Muscle layer of duodenum (tissue), 2 donors: ENCODE measurements at regions not wholly inside any gene's neighbourhood (a gene's known extent, or its start where the extent isn't known, plus 50 kb on each side); places are given as distances from the start of the nearest gene placed in this dataset.

ENCODE experiments used
- H3K27ac ChIP-seq: one replicate; pipeline ENCODE4 v1.7.0; 2013; ENCODE audit warnings: mild to moderate bottlenecking, low read length
- H3K27me3 ChIP-seq: one replicate; pipeline ENCODE4 v1.7.0; 2013; ENCODE audit warnings: low read depth, mild to moderate bottlenecking, control low read depth, low read length
- H3K36me3 ChIP-seq, 2 donors: one replicate each; pipeline ENCODE4 v1.7.0; 2013; ENCODE audit warnings: low read length in 2 of 2, control low read depth in 1 of 2, mild to moderate bottlenecking in 1 of 2; ENCODE audit not compliant: insufficient read depth in 2 of 2, control insufficient read depth in 1 of 2
- H3K4me1 ChIP-seq, 2 donors: one replicate each; pipeline ENCODE4 v1.7.0; 2013; ENCODE audit warnings: low read length in 2 of 2, mild to moderate bottlenecking in 2 of 2, control low read depth in 1 of 2, moderate library complexity in 1 of 2; ENCODE audit not compliant: insufficient read depth in 2 of 2, control insufficient read depth in 1 of 2
- H3K4me3 ChIP-seq, 2 donors: one replicate each; pipeline ENCODE4 v1.7.0; 2013; ENCODE audit warnings: low read length in 2 of 2, low read depth in 1 of 2, mild to moderate bottlenecking in 1 of 2
- H3K9me3 ChIP-seq, 2 donors: one replicate each; pipeline ENCODE4 v1.7.0; 2013; ENCODE audit warnings: low read length in 2 of 2, control low read depth in 1 of 2, mild to moderate bottlenecking in 1 of 2; ENCODE audit not compliant: control insufficient read depth in 1 of 2
- donor health status: healthy.

GRCh38 chr18:75799449-75800330, 372.2 kb upstream of the SMIM21 start:
- Histone ChIP-seq H3K4me1 (no peaks in the 10 kb centered on the region), H3K27ac (no peak overlapping the region)

DNA sequence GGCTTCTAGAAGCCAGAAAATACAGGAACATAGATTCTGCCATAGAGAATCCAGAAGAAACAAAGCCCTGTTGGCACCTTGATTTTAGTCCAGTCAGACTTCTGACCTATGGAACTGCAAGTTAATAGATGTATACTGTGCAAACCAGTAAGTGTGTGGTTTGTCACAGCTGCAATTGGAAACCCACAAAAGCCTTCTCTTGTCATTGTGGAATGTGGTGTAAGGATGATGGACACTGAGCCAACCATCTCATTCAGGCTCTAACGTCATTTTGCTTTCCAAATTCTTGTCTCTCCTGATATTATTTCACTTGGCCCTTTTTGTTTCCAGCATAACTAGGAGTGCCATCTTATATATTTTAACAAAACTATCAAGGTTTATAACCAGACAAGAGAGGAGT, 369.5 kb upstream of the SMIM21 start:
- Histone ChIP-seq H3K27me3 (no peaks in the 10 kb centered on the region), H3K9me3 (peaks cover 0 to 5% of the 10 kb centered on the region in 2 donors), H3K4me3 (no peak overlapping the region), H3K36me3 (no peaks in the 10 kb centered on the region), H3K4me1 (no peaks in the 10 kb centered on the region), H3K27ac (no peak overlapping the region)

More at GRCh38 chr18:75799449-75800330, 372.2 kb upstream of the SMIM21 start:
- H3K4me3 ChIP-seq = no peak overlapping the region
- H3K9me3 ChIP-seq = no peaks in the 10 kb centered on the region
- H3K36me3 ChIP-seq = no peaks in the 10 kb centered on the region
- no peaks in the 10 kb centered on the region for H3K27me3 ChIP-seq

DNA sequence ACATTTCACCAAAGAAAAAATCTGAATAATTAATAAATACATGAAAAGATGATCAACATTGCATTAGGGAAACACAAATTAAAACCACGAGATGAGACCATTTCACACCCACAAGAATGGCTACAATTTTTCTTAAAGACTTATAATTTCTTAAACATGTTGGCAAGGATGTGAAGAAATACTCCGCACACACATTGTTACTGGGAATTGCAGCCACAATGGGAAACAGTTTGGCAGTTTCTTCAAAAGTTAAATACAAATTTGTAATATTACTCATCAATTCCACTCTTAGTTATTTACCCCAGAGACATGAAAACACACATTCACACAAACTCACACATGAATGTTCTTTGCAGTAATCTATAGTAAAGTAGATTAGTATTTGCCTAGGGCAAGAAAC, 363.3 kb upstream of the SMIM21 start:
- no peak overlapping the region for H3K27ac ChIP-seq
- no peaks in the 10 kb centered on the region for H3K4me1 ChIP-seq
- no peaks in the 10 kb centered on the region for H3K36me3 ChIP-seq
- peaks cover 0 to 8% of the 10 kb centered on the region in 2 donors for H3K9me3 ChIP-seq
- H3K4me3 ChIP-seq = no peak overlapping the region
- H3K27me3 ChIP-seq = no peaks in the 10 kb centered on the region

- H3K36me3 ChIP-seq = no peaks in the 10 kb centered on the region
- H3K27me3 ChIP-seq = no peaks in the 10 kb centered on the region
- no peaks in the 10 kb centered on the region for H3K4me1 ChIP-seq
- no peak overlapping the region for H3K27ac ChIP-seq
- H3K9me3 ChIP-seq = peaks cover 0 to 8% of the 10 kb centered on the region in 2 donors
- no peak overlapping the region for H3K4me3 ChIP-seq
Observed at GRCh38 chr18:75790111-75790510, 362.6 kb upstream of the SMIM21 start.

DNA sequence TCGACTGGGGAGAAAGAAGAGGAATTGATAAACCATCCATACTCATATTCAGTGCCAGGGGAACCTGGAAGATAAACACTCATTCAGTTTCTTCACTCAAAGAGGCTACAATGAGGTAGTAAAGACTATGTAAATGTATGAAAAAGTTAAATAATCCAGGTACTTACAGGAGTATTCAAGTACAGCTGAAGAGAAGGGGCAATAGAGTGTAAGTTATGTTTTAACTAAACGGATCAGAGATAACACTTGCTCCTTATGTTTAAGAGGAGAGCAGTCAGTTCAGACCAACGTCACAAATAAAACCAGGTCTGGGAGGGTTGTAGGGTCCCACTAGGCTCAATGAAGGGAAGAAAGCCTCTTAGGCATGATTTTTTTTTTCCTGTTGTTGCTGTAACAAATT, 358.3 kb upstream of the SMIM21 start:
- Histone ChIP-seq H3K36me3 (no peaks in the 10 kb centered on the region), H3K9me3 (peaks cover 0 to 3% of the 10 kb centered on the region in 2 donors), H3K4me3 (no peak overlapping the region), H3K4me1 (no peaks in the 10 kb centered on the region), H3K27ac (no peak overlapping the region), H3K27me3 (no peaks in the 10 kb centered on the region)

GRCh38 chr18:75785206-75785605, 357.7 kb upstream of the SMIM21 start:
- Histone ChIP-seq H3K36me3 (no peaks in the 10 kb centered on the region), H3K27ac (no peak overlapping the region)

GRCh38 chr18:75784390-75784789, 356.9 kb upstream of the SMIM21 start:
- no peaks in the 10 kb centered on the region for H3K36me3 ChIP-seq
- no peak overlapping the region for H3K27ac ChIP-seq
- no peaks in the 10 kb centered on the region for H3K4me1 ChIP-seq
- H3K4me3 ChIP-seq = no peak overlapping the region
- peaks cover 0 to 3% of the 10 kb centered on the region in 2 donors for H3K9me3 ChIP-seq
- no peaks in the 10 kb centered on the region for H3K27me3 ChIP-seq

More at GRCh38 chr18:75785206-75785605, 357.7 kb upstream of the SMIM21 start:
- H3K27me3 ChIP-seq = no peaks in the 10 kb centered on the region
- peaks cover 0 to 3% of the 10 kb centered on the region in 2 donors for H3K9me3 ChIP-seq
- H3K4me3 ChIP-seq = no peak overlapping the region
- H3K4me1 ChIP-seq = no peaks in the 10 kb centered on the region

DNA sequence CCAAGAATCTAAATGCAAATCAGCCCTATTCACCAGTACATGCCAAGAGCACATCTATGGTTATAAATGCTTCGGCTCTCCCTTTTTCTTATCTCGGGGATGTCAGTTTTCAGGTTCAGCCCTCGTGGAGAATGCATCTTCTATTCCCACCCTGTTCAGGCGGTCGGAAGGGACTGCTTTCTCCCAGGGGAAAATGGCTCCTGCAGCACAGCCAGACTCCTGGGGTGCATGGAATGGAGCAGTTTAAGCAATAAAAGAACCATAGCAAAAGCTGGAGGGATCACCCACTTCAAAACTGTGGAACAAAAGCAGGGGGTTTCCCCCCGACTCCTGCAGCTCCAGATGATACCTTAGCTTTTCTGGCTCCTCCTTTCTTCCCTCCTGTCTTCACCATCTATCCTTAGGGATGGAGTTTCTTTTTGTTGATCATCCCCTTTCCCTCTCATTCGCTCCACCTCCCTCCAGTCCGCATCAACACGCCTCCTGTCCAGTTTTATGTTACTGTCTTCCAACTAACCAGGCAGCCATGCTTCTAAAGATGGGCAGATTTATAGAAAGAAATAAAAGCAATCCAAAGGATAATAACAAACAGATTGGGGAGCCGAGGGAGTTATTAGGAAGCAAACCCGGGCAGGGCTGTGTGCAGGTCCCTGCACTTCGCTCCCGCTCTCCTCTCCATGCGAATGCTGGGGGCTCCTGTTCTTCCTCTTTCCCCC, 356.2 kb upstream of the SMIM21 start:
- H3K4me3 ChIP-seq = no peak overlapping the region
- no peaks in the 10 kb centered on the region for H3K4me1 ChIP-seq
- no peaks in the 10 kb centered on the region for H3K27me3 ChIP-seq
- peaks cover 0 to 3% of the 10 kb centered on the region in 2 donors for H3K9me3 ChIP-seq
- no peaks in the 10 kb centered on the region for H3K36me3 ChIP-seq
- no peak overlapping the region for H3K27ac ChIP-seq

DNA sequence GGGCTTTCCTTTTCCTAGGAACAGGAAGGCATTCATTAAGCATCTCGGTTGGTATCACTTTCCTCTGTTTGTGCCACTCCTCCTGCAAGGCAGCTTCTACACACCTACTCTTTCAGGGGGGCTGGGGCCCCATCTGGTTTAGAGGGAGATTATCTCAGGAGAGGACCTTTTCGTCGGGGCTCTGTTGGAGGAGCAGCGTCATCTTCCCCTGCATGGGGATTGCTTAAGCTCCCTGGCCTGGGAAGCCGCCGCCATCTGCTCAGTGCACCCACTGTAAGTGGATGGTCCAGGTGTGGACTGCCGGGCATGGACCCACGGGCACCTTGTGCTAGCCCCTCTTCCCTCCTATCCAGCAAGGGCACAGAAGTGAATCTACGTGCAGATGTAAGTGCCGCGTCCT, 355.3 kb upstream of the SMIM21 start:
- no peaks in the 10 kb centered on the region for H3K4me1 ChIP-seq
- no peaks in the 10 kb centered on the region for H3K36me3 ChIP-seq
- H3K4me3 ChIP-seq = no peak overlapping the region
- H3K27me3 ChIP-seq = no peaks in the 10 kb centered on the region
- H3K9me3 ChIP-seq = peaks cover 0 to 3% of the 10 kb centered on the region in 2 donors
- no peak overlapping the region for H3K27ac ChIP-seq

GRCh38 chr18:75782204-75782603, 354.7 kb upstream of the SMIM21 start:
- H3K9me3 ChIP-seq = peaks cover 0 to 3% of the 10 kb centered on the region in 2 donors
- no peak overlapping the region for H3K27ac ChIP-seq
- no peaks in the 10 kb centered on the region for H3K27me3 ChIP-seq
- H3K4me3 ChIP-seq = no peak overlapping the region
- no peaks in the 10 kb centered on the region for H3K4me1 ChIP-seq
- no peaks in the 10 kb centered on the region for H3K36me3 ChIP-seq

GRCh38 chr18:75779910-75780309, 352.4 kb upstream of the SMIM21 start:
- H3K9me3 ChIP-seq = no peaks in the 10 kb centered on the region
- no peaks in the 10 kb centered on the region for H3K27me3 ChIP-seq
- no peak overlapping the region for H3K4me3 ChIP-seq

More at GRCh38 chr18:75779910-75780309, 352.4 kb upstream of the SMIM21 start:
- no peaks in the 10 kb centered on the region for H3K4me1 ChIP-seq
- no peaks in the 10 kb centered on the region for H3K36me3 ChIP-seq
- no peak overlapping the region for H3K27ac ChIP-seq
